WTC11 (cell line): ENCODE measurements at regions not wholly inside any gene's neighbourhood (a gene's known extent, or its start where the extent isn't known, plus 50 kb on each side); places are given as distances from the start of the nearest gene placed in this dataset.

Source experiments
- ATAC-seq: fragments of 200-7000 bp; cut with Tn5 transposase; 2 replicates; pipeline ENCODE4 v1.10.0; 2021; ENCODE audit warnings: mild to moderate bottlenecking, moderate library complexity
- CTCF ChIA-PET: fragments of 300-600 bp; sonication (Branson Sonifier 250); formaldehyde crosslinking; loops from one replicate; lab custom pipeline; 2021; ENCODE audit warnings: antibody characterized with exemption; lab: Charles Lee
- POLR2A ChIA-PET: fragments of 350-600 bp; sonication (Branson Sonifier 250); formaldehyde crosslinking; loops from one replicate; lab custom pipeline; 2021; ENCODE audit warnings: antibody characterized with exemption; lab: Charles Lee
- DNase-seq: peaks from one replicate; pipeline ENCODE4 v3.0.0; 2021; ENCODE audit warnings: low spot score
- H3K27ac Mint-ChIP-seq: 2 replicates; pipeline ENCODE4 v1.8.0; 2021; ENCODE audit warnings: mixed read lengths
- H3K27me3 Mint-ChIP-seq: 2 replicates; pipeline ENCODE4 v1.8.0; 2021; ENCODE audit warnings: low read depth, mild to moderate bottlenecking, moderate library complexity, mixed read lengths
- H3K36me3 Mint-ChIP-seq: 2 replicates; pipeline ENCODE4 v1.8.0; 2021; ENCODE audit warnings: mixed read lengths
- H3K4me1 Mint-ChIP-seq: 2 replicates; pipeline ENCODE4 v1.8.0; 2022; ENCODE audit warnings: mixed read lengths
- H3K4me3 Mint-ChIP-seq: 2 replicates; pipeline ENCODE4 v1.8.0; 2021; ENCODE audit warnings: mild to moderate bottlenecking, moderate library complexity, mixed read lengths
- H3K9me3 Mint-ChIP-seq: 2 replicates; pipeline ENCODE4 v1.8.0; 2021; ENCODE audit warnings: mixed read lengths
- ARID4B ChIP-seq: sonication (generic); formaldehyde crosslinking; IDR thresholded peaks from 2 replicates; pipeline ENCODE4 v1.8.0; 2023; ENCODE audit warnings: missing genetic modification reagents, mild to moderate bottlenecking, borderline replicate concordance
- ATF2 ChIP-seq: sonication (generic); formaldehyde crosslinking; IDR thresholded peaks from 2 replicates; pipeline ENCODE4 v1.8.1; 2022; ENCODE audit warnings: low read depth, missing genetic modification reagents, borderline replicate concordance
- ATF3 ChIP-seq: sonication (generic); formaldehyde crosslinking; conservative IDR thresholded peaks from 2 replicates; pipeline ENCODE4 v1.8.1; 2022; ENCODE audit warnings: mild to moderate bottlenecking, missing genetic modification reagents
- FOXK1 ChIP-seq: sonication (generic); formaldehyde crosslinking; IDR thresholded peaks from 2 replicates; pipeline ENCODE4 v1.8.0; 2022; ENCODE audit warnings: mild to moderate bottlenecking, moderate library complexity, missing genetic modification reagents
- GRHL2 ChIP-seq: fragments of 250-450 bp; sonication (Bioruptor Pico); IDR thresholded peaks from 2 replicates; pipeline ENCODE4 v1.8.0; 2022; ENCODE audit warnings: mild to moderate bottlenecking, moderate library complexity; ENCODE audit not compliant: insufficient replicate concordance, severe bottlenecking
- HMGA2 ChIP-seq: fragments of 250-450 bp; sonication (Bioruptor Pico); IDR thresholded peaks from 2 replicates; pipeline ENCODE4 v1.4.0; 2021; ENCODE audit warnings: mild to moderate bottlenecking, moderate library complexity
- JUN ChIP-seq: sonication (generic); formaldehyde crosslinking; IDR thresholded peaks from 2 replicates; pipeline ENCODE4 v1.8.0; 2023; ENCODE audit warnings: mild to moderate bottlenecking, missing genetic modification reagents
- MAX ChIP-seq: sonication (generic); formaldehyde crosslinking; IDR thresholded peaks from 2 replicates; pipeline ENCODE4 v1.8.0; 2022; ENCODE audit warnings: mild to moderate bottlenecking, missing genetic modification reagents
- NFYB ChIP-seq: sonication (generic); formaldehyde crosslinking; conservative IDR thresholded peaks from 2 replicates; pipeline ENCODE4 v1.8.0; 2022; ENCODE audit warnings: low read depth, missing genetic modification reagents
- RORB ChIP-seq: fragments of 250-450 bp; sonication (Bioruptor Pico); IDR thresholded peaks from 2 replicates; pipeline ENCODE4 v1.9.0; 2021; ENCODE audit warnings: mild to moderate bottlenecking
- STAT6 ChIP-seq: sonication (generic); formaldehyde crosslinking; conservative IDR thresholded peaks from 2 replicates; pipeline ENCODE4 v1.8.1; 2023; ENCODE audit warnings: mild to moderate bottlenecking, low read depth, missing genetic modification reagents, moderate library complexity
- TEAD4 ChIP-seq: sonication (generic); formaldehyde crosslinking; IDR thresholded peaks from 2 replicates; pipeline ENCODE4 v1.8.0; 2022; ENCODE audit warnings: mild to moderate bottlenecking, missing genetic modification reagents
- TP53 ChIP-seq: sonication (generic); formaldehyde crosslinking; IDR thresholded peaks from 2 replicates; pipeline ENCODE4 v1.8.1; 2023; ENCODE audit warnings: mild to moderate bottlenecking, missing genetic modification reagents
- USF1 ChIP-seq: sonication (generic); formaldehyde crosslinking; IDR thresholded peaks from 2 replicates; pipeline ENCODE4 v1.8.0; 2022; ENCODE audit warnings: mild to moderate bottlenecking, missing genetic modification reagents
- ZNF219 ChIP-seq: sonication (generic); formaldehyde crosslinking; IDR thresholded peaks from 2 replicates; pipeline ENCODE4 v1.8.0; 2023; ENCODE audit warnings: missing genetic modification reagents, mild to moderate bottlenecking, borderline replicate concordance
- ZNF263 ChIP-seq: sonication (generic); formaldehyde crosslinking; IDR thresholded peaks from 2 replicates; pipeline ENCODE4 v1.8.1; 2022; ENCODE audit warnings: low read depth, mild to moderate bottlenecking, moderate library complexity, missing genetic modification reagents
- ZNF317 ChIP-seq: sonication (generic); formaldehyde crosslinking; IDR thresholded peaks from 2 replicates; pipeline ENCODE4 v1.8.1; 2023; ENCODE audit warnings: low read depth, mild to moderate bottlenecking, moderate library complexity, missing genetic modification reagents, borderline replicate concordance
- ZNF396 ChIP-seq: fragments of 250-450 bp; sonication (Bioruptor Pico); IDR thresholded peaks from 2 replicates; pipeline ENCODE4 v1.8.0; 2021; ENCODE audit warnings: mild to moderate bottlenecking, moderate library complexity, borderline replicate concordance
- ZNF671 ChIP-seq: fragments of 250-450 bp; sonication (Bioruptor Pico); IDR thresholded peaks from 2 replicates; pipeline ENCODE4 v1.8.0; 2021; ENCODE audit warnings: mild to moderate bottlenecking
- ZSCAN18 ChIP-seq: fragments of 250-450 bp; sonication (Bioruptor Pico); IDR thresholded peaks from 2 replicates; pipeline ENCODE4 v2.1.2; 2022; ENCODE audit warnings: mild to moderate bottlenecking, moderate library complexity

GRCh38 chr12:98387444-98387843 is 127.9 kb upstream of the TMPO start:
- H3K27ac Mint-ChIP-seq, result no peak overlapping the region
- H3K27me3 Mint-ChIP-seq, result no peaks in the 10 kb centered on the region
- DNase-seq (no peak), ATAC-seq (no peak)
- H3K9me3 Mint-ChIP-seq, result peaks cover 19% of the 10 kb centered on the region
- ChIA-PET POLR2A (no interaction called here), CTCF (interaction anchor here (1.1 to 2.2 kb wide), 2 partner anchors 10 to 12 kb away, joined by 5 read pairs; no protein-coding TSS in a partner anchor)
- peaks cover 29% of the 10 kb centered on the region for H3K4me1 Mint-ChIP-seq
- peaks cover 4% of the 10 kb centered on the region; the same call in 1 of the 2 replicates for H3K36me3 Mint-ChIP-seq
- H3K4me3 Mint-ChIP-seq, result no peak overlapping the region
- TF ChIP-seq ZNF396 (CRISPR knock-in tag) (no peak), JUN (CRISPR knock-in tag) (no peak), RORB (no peak), ZNF263 (CRISPR knock-in tag) (no peak), ZNF317 (no peak), USF1 (CRISPR knock-in tag) (no peak), NFYB (CRISPR knock-in tag) (no peak), HMGA2 (CRISPR knock-in tag) (no peak), ATF2 (CRISPR knock-in tag) (no peak), TEAD4 (CRISPR knock-in tag) (no peak), ZSCAN18 (CRISPR knock-in tag) (no peak), ZNF219 (CRISPR knock-in tag) (no peak), FOXK1 (CRISPR knock-in tag) (no peak), ATF3 (CRISPR knock-in tag) (no peak), GRHL2 (no peak), TP53 (no peak), STAT6 (CRISPR knock-in tag) (no peak), ARID4B (CRISPR knock-in tag) (no peak), MAX (CRISPR knock-in tag) (no peak), ZNF671 (CRISPR knock-in tag) (no peak)
